GM19240 (cell line): ENCODE measurements at regions not wholly inside any gene's neighbourhood (a gene's known extent, or its start where the extent isn't known, plus 50 kb on each side); places are given as distances from the start of the nearest gene placed in this dataset.
"Not testable (repeated sequence)": the region's sequence is repeated elsewhere in the genome, so short reads cannot be mapped to it uniquely, and the experiment has no call there.

Experiments used
- DNase-seq: peaks from one replicate; pipeline ENCODE4 v3.0.0; 2011; ENCODE audit warnings: low spot score; ENCODE audit not compliant: insufficient read length

DNA sequence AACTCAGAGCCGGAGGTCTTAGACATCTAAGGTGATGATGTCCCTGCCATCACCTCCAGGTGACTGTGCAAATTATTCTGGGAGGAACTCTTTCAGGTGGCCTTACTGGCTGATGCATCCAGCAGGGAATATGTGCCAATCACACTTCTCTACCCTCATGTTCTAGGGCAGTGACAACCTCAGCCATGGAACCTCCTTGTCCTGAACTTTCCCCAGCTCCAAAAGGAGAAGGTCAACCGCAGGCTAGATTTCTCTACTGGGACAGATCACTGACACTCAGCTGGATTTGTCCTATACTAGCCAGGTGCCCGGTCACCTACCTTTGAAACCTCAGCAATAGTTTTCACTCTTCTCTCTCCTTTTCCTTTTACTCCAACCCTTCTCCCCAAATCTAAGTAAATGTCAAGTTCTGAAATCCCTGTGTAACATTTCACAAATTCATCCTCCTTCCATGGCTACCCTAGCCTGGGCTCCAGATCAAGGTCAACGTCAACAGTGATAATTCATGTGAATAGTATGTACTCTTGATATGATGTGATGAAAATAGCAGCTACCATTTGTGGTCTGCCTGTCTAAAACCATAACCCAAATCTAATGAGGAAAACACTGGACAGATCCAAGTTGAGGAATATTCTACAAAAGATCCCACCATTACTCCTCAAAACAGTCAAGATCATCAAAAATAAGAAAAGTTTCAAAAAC, 115.0 kb upstream of the EGLN3 start:
- no peak for DNase-seq

DNA sequence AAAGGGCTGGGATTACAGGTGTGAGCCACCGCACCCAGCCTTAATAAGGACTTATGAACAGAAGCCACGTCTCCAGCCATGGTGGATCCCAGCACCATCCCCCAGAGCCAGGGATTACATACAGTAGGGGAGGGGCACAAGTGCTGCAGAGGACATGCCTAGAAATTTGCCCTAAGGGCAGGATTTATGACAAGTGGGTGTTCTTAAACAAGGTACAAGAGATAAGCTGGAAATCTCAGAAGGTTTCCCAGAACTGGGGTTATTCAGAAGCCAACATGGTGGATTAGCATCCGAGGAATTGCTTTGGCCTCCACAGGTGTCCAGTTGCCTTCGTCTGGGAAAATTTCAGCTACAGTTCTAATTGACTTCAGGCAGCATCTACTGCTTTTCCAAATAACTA, 114.4 kb upstream of the EGLN3 start:
- DNase-seq: no peak

DNA sequence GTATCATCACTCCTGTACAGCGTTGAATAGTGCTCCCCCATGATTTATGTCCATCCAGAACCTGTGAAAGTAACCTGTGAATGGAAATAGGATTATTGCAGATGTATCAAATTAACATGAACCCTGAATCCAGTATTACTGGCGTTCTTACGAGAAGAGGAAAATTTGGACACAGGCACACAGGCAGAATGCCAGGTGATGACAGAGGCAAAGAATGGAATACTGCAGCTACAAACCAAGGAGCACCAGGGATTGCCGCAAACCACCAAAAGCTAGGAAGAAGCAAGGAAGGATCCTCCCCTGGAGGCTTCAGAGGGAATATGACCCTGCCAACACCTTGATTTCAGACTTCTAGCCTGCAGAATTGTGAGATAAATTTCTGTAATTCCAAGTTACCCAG, 113.5 kb upstream of the EGLN3 start:
- DNase-seq: no peak

DNA sequence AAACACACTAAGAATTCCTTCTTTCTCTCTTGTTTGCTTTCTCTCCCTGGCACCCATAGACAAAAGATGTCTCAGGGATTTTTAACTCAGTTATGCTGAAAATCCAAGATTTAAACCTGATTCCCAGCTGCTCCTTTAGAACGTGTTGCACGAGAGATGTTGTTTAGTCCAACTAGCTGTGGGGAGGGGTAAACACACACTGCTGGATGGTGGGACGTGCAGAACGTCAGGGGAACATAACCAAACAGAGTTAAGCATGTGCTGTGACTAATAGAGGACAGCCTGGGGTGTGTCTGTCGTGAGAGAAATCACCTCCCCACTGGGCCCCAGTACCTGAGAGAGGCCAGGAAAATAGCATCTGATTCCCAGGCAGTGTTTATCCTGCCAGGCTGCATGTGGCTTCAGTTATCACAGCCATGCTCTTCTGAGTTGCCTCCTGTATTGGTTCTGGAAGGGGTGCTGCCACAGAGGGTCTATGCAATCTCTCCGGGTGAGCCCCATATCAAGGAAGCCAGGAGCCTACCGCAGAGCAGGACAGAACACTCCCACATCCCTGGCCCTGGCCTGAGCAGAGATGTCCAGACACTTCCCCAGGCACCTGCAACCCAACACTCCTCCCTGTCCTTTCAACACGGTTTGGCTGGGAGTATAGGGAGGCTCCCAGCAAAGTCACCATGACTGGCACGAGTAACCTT, 112.7 kb upstream of the EGLN3 start:
- DNase-seq: no peak

DNA sequence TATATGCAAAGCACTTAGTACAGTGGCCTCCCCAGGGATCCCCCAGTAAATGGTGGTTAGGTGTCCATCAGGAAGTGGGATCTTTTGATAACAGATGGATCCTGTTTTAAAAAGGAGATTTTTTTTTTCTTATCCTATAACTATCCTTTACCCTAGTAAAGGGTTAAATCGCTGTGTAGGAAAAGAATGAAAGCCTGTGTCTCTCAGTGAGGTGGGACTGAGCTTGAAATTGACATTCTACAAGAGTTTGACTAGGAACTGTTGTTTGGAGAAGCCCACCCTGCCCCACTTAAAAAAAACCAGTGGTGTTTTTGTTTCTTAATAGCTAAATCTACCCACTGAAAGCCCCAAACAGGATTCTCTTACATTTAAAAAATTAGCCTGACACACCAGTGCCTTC, 112.2 kb upstream of the EGLN3 start:
- DNase-seq: no peak

DNA sequence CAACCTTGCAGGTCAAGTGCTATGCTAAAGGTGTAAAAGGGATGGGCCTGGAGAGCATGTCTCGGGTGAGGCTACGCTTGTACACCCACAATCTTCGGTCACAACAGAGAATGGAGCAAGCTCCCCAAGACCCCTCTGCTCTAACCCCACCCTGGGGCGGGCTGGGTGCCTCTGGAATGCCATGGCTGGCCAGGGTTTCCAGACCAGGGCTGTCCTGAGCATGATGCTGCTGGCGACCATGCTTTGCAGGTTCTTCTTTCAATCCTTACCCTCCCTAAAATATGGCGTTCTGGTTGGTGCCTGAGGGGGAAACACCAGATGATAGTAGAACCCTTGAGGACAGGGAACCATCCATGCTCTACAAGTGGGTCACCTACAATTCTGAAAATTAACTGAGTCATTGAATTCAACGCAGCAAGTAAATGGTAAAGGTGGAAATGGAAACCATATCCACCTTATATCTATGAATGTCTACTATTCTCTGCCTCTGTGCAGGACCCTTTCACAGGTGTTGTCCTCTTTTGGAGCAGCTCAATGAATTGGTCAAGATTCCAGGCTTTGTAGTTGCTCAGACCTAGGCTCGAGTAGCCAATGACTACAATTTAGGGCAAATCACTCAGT, 111.6 kb upstream of the EGLN3 start:
- DNase-seq: no peak

DNA sequence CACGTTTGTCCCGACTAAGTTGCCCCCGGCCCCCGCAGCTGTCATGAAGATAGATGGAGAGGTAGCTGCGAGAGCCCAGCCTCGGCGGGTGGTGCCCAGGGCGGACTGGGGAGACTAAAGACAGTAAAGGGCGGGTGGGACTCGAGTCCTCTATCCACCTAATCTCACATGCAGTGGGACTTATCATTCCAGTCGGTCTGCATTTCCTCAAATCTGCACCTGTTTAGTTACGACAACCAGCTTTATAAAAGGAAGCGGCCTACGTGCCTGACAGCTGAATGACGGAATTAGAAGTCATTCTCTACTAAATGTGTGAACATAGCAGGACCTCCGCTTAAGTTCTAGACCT, 109.8 kb upstream of the EGLN3 start:
- no peak for DNase-seq

DNA sequence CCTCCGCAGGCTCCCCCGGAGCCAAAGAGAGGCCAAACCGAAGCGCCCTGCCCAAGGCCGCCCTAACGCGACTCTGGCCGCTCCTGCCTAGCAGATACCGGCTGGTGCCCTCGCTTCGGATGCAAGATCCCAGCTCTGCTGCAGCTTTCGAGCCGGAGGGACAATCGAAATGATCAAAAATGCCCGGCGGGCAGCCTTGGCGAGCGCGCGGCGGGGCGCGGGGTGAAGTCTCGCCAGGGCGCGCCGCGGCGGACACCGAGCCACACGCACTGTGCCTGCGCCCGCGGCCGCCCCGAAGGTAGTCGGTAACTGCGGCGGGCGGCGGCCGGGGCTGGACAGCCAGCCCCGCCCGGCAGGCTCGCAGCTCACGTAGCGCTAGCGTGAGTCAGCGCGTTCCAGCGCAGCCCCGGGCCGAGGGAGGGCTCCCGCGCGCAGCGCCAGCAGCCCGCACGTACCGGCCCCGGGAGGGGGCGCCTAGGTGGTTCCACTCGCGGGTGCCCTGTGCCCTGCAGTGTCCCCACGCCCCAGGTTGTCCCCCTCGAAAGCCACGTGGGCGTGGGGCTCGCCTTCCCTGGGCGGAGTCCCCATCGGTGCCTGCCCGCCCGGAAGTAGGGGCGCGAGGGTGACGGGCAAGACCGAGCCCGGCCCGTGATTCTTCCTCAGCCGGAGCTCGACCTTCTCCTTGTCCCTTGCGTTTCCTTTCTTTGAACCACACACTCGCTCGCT, 109.2 kb upstream of the EGLN3 start:
- DNase-seq: peak; percentile 32

DNA sequence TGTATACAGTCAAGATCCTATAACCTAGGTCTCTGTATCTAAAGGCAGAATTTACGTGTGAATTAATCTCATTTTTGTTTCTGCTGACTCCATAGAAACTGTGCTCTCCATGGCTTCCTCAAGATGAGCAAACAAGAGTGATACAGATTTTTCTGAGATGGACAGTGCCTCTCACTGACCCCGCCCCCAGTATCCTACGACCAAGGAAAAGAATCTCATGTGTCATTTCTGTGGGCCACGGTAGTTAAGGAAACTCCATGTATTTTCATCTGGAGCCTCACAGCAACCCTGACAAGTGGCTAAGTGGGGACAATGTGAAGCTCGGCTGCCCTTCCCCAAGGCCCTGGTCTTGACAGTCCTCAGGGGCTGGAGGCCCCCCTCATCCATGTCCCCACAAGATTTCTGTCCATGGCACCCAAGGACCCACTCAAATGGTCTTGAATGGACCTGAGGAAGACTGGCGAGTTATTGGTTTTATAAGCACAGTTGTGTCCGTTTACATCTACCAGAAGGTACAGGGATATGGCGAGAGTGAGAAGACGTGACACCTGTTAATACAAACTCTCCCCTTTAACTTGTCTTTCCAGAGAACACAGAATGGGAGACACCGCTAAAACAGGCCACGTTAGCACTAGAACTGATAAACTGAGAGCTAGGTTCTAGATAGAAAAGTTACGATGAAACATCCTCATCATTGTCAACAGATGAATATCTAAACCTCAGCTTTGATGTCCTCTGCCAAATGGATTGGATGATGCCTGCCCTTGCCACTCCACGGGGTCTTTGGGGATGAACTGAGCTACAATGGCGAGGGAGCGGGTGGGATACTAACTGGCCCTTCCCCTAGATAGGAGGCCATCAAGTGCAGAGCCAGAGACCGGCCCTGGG, 108.4 kb upstream of the EGLN3 start:
- no peak for DNase-seq

DNA sequence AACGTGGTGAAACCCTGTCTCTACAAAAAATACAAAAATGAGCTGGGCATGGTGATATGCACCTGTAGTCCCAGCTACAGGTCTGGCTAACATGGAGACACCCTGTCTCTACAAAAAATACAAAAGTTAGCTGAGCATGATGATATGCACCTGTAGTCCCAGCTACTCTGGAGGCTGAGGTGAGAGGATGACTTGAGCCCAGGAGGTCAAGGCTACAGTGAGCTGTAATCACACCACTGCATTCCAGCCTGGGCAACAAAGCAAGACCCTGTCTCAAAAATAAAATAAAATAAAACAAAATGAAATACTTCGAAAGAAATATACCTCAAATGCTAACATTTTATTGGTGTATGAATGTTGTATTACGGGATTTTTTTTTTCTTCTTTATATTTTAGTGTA, 107.6 kb upstream of the EGLN3 start:
- no peak for DNase-seq

DNA sequence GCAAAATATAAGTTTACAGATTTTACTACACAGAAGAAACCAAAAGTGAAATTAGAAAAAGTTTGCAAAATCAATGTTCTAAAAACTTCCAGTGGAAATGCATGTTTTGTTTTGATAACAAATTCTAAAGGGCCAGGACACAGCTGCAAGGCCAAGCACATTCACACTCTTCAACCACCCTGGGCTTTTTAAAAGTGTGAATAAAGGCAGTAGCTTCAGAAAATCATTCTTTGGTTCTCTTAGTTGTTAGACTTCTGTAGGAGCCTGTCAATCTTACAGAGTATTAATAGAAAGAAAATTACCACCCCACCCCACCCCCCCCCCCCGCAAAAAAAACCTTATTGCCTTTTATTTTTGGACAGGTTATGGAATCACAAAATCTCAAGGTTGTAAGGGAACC, 105.2 kb upstream of the EGLN3 start:
- DNase-seq: no peak

DNA sequence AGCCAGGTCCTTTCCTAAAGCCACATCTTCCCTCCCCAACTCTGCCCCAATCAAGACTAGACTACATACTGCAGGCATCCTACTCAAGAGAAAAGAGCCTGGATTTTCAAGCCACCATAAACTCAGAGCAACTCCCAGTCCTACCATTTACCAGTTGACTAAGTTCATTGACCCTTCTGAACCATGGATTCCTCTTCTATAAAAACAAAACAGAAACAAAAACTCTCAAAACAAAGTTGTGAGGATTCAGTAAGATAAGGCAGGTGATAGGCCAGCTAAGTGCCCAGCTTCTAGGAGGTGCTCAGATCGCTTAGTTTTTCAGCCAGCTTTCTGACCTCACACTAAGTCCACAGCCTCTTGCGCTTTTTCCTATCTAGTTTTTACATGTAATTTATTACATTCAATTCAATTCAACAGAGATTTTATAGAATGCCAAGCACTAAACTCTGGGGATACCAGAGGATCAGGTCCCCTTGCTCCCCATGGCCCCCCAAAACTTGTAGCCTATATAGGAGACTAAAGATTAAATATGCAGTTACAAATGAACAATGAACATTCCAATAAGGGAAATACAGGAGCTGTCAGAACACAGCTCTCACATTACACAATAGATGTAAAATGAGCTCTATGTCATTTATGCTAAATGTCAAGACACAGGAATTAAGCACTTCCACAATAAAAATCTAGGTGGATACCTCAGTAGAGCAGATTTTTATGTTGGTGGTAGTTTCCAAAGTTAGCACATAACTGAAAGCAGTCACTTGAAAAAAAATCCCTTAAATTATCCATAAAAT, 104.5 kb upstream of the EGLN3 start:
- no peak for DNase-seq

DNA sequence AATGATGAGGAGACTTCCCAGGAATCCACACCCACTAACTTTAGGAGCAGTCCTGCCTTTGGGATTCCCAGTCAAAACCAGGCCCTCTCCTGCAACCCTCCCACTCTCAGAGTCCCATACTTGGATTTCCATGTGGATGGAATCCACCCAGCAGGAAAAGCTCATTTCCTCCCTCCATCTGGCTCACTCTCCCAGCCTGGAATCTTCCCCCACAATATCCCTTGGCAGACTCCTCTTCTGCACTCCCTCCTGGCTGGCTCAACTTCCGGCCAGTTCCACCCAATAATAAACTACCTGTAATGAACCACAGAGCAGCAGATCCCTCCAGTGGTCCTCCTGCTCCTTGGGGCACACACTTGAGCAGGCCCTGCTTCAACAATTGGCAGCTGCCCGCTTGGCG, 102.8 kb upstream of the EGLN3 start:
- no peak for DNase-seq

DNA sequence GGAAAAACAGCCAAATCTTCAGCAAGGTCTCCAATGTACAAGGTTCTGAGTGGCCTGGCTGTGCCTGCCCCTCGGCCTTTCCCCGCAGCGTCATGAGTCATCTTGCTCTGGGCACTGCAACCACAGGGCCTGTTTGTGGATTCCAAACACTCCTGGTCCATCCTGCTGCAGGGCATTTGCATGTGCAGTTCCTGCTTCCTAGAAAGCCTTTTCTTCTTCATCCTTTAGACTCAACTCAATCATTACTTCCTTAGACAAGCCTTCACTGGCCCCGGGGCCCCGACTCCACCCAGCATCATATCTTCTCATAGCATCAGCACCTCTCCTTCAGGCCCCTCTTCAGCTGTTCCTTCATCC, 101.8 kb upstream of the EGLN3 start:
- no peak for DNase-seq

DNA sequence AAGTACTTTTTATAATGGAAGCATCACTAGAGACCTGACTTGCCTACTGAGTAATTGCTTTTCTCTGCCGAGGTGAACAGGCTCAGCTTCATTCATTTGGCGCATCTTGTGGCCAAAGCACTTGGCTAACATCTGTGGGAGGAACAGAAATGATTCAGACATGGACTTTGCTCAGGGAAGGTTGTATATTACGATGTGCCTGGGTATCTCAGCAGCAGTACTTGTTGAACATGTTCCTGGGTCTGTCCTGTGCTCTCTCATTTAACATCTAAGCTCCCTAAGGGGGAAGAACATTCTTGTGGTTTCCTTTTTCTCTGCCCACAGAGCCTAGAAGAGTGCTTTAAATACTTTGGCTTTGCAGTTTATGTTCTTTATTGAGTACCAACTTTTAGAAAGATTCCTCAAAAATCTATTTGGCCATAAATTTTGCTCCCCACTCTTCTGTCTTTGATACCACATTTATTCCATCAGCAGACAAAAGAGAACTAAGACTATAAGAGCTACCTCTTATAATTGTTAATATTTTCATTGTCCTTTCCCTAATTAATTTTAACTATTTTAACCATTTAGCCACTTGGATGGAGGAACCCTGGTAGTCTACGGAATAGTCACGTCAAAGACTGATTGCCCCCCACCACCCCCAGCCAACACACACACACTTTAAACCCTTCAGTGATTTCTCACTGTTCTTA, 101.2 kb upstream of the EGLN3 start:
- DNase-seq: no peak

DNA sequence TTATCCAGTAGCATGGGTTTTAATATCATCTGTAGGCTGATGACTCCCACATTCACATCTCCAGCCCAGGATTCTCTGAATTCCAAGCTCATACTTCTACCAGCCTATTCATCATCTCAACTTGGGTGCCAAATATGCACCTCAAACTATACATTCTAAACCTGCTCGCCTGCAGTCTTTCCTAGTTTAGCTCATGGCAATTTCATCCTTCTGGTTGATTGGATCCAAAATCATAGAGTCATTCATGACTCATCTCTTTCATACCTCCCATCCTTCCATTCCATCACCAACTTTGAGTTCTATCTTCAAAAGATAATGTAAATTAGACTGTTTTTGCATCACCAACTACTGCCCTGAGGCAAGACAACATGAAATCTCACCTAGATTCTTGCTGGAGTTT, 99.7 kb upstream of the EGLN3 start:
- no peak for DNase-seq

DNA sequence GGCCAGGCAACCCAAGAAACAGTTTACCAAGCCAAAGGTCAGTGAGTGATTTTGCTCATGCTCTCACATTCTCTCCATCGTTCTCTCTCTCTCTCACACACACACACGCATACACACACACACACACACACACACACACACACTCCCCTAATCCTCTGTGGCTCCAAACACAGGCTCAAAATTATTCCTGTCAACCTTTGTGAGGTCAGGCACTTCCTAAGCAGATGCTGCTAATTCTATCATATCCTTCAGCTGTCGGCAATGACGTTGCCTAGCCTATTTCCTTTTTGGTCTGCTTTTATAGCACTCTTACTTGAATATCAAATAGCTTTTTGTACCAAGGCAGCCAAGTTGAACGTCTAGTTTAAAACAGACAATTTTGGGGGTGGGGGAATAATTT, 98.9 kb upstream of the EGLN3 start:
- DNase-seq: no peak

DNA sequence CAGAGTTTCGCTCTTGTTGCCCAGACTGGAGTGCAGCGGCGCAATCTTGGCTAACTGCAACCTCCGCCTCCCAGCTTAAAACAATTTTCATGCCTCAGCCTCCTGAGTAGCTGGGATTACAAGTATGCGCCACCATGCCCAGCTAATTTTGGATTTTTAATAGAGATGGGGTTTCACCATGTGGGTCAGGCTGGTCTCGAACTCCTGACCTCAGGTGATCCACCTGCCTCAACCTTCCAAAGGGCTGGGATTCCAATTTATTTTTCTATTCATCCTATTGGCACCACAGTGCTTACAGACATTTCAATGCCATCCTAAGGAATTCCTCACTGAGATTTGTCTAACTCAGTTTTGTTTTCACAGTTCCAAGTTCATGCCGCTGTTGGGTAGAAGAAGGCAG, 98.3 kb upstream of the EGLN3 start:
- DNase-seq: not testable (repeated sequence)

DNA sequence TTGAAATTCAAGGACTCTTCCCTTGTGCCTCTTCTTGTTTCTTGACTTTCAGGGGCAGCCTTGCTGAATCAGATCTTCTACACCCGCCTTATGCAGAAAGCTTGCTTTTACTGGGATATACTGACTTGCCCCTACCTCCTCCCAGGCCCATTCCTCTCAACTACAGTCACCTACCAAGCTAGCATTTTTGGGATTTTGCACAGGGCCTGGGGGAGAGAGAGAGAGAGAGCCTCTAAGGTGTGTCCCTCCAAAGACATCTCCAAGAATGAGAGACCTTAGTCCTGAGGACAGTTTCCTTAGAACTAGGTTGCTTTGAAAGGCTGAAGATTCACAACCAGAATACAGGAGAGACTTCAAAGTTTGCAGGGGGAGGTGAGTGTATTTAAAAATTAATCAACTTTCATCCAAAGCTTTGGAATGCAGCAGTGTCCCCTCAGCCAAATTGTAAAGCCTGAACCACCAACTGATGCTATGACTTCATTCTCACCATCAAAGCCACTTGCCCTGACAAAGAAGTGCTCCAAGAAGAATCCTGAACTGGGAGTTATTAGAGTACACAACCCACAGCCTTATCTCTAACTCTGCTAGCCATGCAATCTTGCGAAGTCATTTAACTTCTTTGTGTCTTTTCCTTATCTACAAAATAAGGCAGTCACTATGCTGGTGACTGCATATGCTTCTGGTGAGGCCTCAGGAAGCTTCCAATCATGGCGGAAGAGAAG, 96.1 kb upstream of the EGLN3 start:
- no peak for DNase-seq
